Heart left ventricle (tissue), 13 donors: ENCODE measurements at regions not wholly inside any gene's neighbourhood (a gene's known extent, or its start where the extent isn't known, plus 50 kb on each side); places are given as distances from the start of the nearest gene placed in this dataset.

ENCODE experiments used
- POLR2A ChIP-seq, 2 donors: fragments of 450-650 bp; IDR thresholded peaks; one replicate each; pipeline ENCODE4 v1.6.1; 2017; ENCODE audit warnings: antibody characterized with exemption in 2 of 2, mild to moderate bottlenecking in 2 of 2, moderate library complexity in 2 of 2
- TF ChIP-seq, protein P1 (sequence below), 12 donors: fragments of 200-600 bp; sonication (generic) in 4 of 12; IDR thresholded peaks; one replicate each; pipeline versions ENCODE4 v1.5.0 to v1.8.0; 2018 to 2022; ENCODE audit warnings: antibody characterized with exemption in 12 of 12, mild to moderate bottlenecking in 5 of 12
- donor health status: ischemic (EF 13 %, LVEDD 7.1; RV severe dilation, severe dysfunction).
- donor health status: DM: no; HTN: yes; CAD: no.
- donor health status: DM: no; HTN: no; CAD: no.
- donor health status: ischemic (EF 25% LVEDD 6.9; RV normal size, moderate dysfunction).
- donor health status: ischemic (EF 25% LVEDD 5.7; RV mildly dilated, moderate dysfunction).
- donor health status: ischemic (EF 35%, LVEDD 5.7; RV mildly dilated, moderate dysfunction).
- donor health status: nonischemic (EF 11% LVEDD 7.7; RV severe dilation, severe dysfunction).
- donor health status: DM: yes; HTN: yes; CAD: no.
- donor health status: PGD.
- donor health status: ischemic (EF 29% LVEDD 5.4; RV normal size, mild dysfunction).
- donor health status: nonischemic (EF 23%, LVEDD 6.1; RV moderate dilation, normal function).

DNA sequence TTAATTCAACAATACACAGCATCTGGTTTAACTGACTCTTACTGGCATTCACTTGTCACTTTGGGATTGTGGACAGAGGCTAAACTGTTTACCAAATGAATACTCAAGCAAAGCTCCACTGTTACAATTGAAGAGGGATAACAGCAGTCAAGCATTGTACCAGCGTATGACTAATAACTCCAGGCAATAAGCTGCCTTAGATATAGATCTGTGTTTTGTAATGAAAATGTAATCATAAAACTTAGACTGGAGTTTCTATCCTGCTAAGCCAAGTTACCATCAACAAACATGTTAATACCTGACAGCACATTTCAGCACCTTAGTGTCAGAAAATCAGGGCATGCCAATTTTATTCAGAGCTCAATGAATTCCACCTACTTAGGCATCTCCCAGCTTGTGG lies 889.5 kb downstream of the EPHA4 start:
- no peak for TF ChIP-seq POLR2A (IDR thresholded peaks at IDR 0.05)
- TF ChIP-seq, protein P1, sequence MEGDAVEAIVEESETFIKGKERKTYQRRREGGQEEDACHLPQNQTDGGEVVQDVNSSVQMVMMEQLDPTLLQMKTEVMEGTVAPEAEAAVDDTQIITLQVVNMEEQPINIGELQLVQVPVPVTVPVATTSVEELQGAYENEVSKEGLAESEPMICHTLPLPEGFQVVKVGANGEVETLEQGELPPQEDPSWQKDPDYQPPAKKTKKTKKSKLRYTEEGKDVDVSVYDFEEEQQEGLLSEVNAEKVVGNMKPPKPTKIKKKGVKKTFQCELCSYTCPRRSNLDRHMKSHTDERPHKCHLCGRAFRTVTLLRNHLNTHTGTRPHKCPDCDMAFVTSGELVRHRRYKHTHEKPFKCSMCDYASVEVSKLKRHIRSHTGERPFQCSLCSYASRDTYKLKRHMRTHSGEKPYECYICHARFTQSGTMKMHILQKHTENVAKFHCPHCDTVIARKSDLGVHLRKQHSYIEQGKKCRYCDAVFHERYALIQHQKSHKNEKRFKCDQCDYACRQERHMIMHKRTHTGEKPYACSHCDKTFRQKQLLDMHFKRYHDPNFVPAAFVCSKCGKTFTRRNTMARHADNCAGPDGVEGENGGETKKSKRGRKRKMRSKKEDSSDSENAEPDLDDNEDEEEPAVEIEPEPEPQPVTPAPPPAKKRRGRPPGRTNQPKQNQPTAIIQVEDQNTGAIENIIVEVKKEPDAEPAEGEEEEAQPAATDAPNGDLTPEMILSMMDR (IDR thresholded peaks at IDR 0.05): no peak
